T-cell (primary cell): ENCODE measurements at regions not wholly inside any gene's neighbourhood (a gene's known extent, or its start where the extent isn't known, plus 50 kb on each side); places are given as distances from the start of the nearest gene placed in this dataset.

Source experiments
- ATAC-seq, 4 experiments: fragments of 200-7000 bp in 3 of 4; fragments of 150-1000 bp in 1 of 4; cut with Tn5 transposase; replicated peaks in 1 of 4; 1 replicate in 3 of 4; 2 replicates in 1 of 4; pipeline ENCODE4 v1.10.0; 2021; ENCODE audit warnings: moderate library complexity in 3 of 4, mild to moderate bottlenecking in 2 of 4, moderate number of reproducible peaks in 1 of 4
- CTCF ChIA-PET, 2 donors: fragments of 300-600 bp; sonication (Branson Sonifier 250); formaldehyde crosslinking; loops; one replicate each; lab custom pipeline; 2022; ENCODE audit warnings: antibody characterized with exemption in 2 of 2; lab: Charles Lee
- POLR2A ChIA-PET, 2 donors: fragments of 300-600 bp; sonication (Branson Sonifier 250); formaldehyde crosslinking; loops; one replicate each; lab custom pipeline; 2022; ENCODE audit warnings: antibody characterized with exemption in 2 of 2; lab: Charles Lee
- DNase-seq, 35 experiments: peaks; one replicate each; pipeline versions ENCODE4 v3.0.0 to v3.0.0-alpha.2; 2013 to 2023
- H3K27ac ChIP-seq: one replicate; pipeline ENCODE4 v1.5.1; 2013; ENCODE audit warnings: low read length
- H3K27me3 ChIP-seq, 2 experiments: replicated peaks in 1 of 2; 1 replicate in 1 of 2; 2 replicates in 1 of 2; pipeline versions ENCODE4 v1.6.1 to v1.7.0; 2013; ENCODE audit warnings: low read length in 1 of 2, mixed read lengths in 1 of 2; ENCODE audit not compliant: control insufficient read depth in 2 of 2, insufficient read depth in 2 of 2; ENCODE audit errors: extremely low read depth in 1 of 2
- H3K36me3 ChIP-seq, 2 donors: 1 replicate in 1 of 2; 2 replicates in 1 of 2; pipeline versions ENCODE4 v1.6.1 to v1.7.0; 2013; ENCODE audit warnings: low read length in 1 of 2; ENCODE audit not compliant: control insufficient read depth in 2 of 2, insufficient read depth in 1 of 2; ENCODE audit errors: extremely low read depth in 1 of 2
- H3K4me1 ChIP-seq, 2 experiments: 1 replicate in 1 of 2; 2 replicates in 1 of 2; pipeline versions ENCODE4 v1.6.1 to v1.7.0; 2013; ENCODE audit warnings: low read length in 2 of 2, mixed read lengths in 1 of 2; ENCODE audit not compliant: insufficient read depth in 2 of 2, control insufficient read depth in 1 of 2; ENCODE audit errors: extremely low read depth in 1 of 2
- H3K4me3 ChIP-seq, 2 donors: 1 replicate in 1 of 2; 2 replicates in 1 of 2; pipeline versions ENCODE4 v1.5.1 to v1.7.0; 2013; ENCODE audit warnings: mild to moderate bottlenecking in 2 of 2, low read length in 1 of 2, moderate library complexity in 1 of 2; ENCODE audit not compliant: control insufficient read depth in 1 of 2; ENCODE audit errors: extremely low read depth in 1 of 2
- H3K9me3 ChIP-seq: 2 replicates; pipeline ENCODE4 v1.7.0; 2013
- H3K27ac Mint-ChIP-seq, 2 donors: one replicate each; pipeline ENCODE4 v1.8.0; 2020 to 2021; ENCODE audit warnings: mild to moderate bottlenecking in 2 of 2, mixed read lengths in 2 of 2
- H3K27me3 Mint-ChIP-seq, 2 donors: one replicate each; pipeline ENCODE4 v1.8.0; 2021 to 2022; ENCODE audit warnings: mixed read lengths in 2 of 2
- H3K36me3 Mint-ChIP-seq: one replicate; pipeline ENCODE4 v1.8.0; 2021; ENCODE audit warnings: mixed read lengths
- H3K4me1 Mint-ChIP-seq, 3 donors: one replicate each; pipeline ENCODE4 v1.8.0; 2020 to 2022; ENCODE audit warnings: mixed read lengths in 3 of 3, mild to moderate bottlenecking in 1 of 3
- H3K4me3 Mint-ChIP-seq, 3 donors: one replicate each; pipeline ENCODE4 v1.8.0; 2020 to 2022; ENCODE audit warnings: mild to moderate bottlenecking in 3 of 3, mixed read lengths in 3 of 3, moderate library complexity in 3 of 3
- H3K9me3 Mint-ChIP-seq, 3 donors: one replicate each; pipeline ENCODE4 v1.8.0; 2020 to 2022; ENCODE audit warnings: mixed read lengths in 3 of 3
- WGBS: methylation state at CpG from one replicate; pipeline ENCODE4 v1.1.5; 2013; ENCODE audit warnings: missing lambda C conversion rate; ENCODE audit not compliant: insufficient coverage; 5-methylcytosine and 5-hydroxymethylcytosine counted together

DNA sequence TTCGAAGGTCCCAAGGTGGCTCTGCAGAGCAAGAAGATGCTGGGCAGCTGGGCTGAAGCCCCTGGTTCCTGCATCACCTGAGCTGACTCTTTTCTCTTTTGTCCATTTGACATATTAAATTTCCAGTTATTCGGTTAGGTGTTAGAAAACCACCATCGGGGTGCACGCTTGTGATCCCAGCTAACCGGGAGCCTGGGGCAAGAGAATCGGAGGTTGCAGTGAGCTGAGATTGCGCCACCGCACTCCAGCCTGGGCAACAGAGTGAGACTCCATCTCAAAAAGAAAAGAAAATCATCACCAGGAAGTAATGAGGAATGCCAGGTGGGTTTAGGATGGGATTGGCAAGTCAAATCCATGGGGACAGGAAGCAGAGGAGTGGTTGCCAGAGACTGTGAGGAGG is 76.3 kb upstream of the ZC3H12A start:
- POLR2A ChIA-PET = no interaction called here
- Histone ChIP-seq H3K4me1 (no peaks in the 10 kb centered on the region), H3K27me3 (peaks cover 0 to 30% of the 10 kb centered on the region in 2 experiments), H3K9me3 (no peaks in the 10 kb centered on the region), H3K4me3 (no peak overlapping the region), H3K27ac (no peak overlapping the region), H3K36me3 (no peaks in the 10 kb centered on the region)
- WGBS = 87% methylated on average over 3 of the region's 8 CpGs
- peaks cover 33 to 35% of the 10 kb centered on the region in 2 donors for H3K27me3 Mint-ChIP-seq
- H3K36me3 Mint-ChIP-seq = no peaks in the 10 kb centered on the region
- H3K9me3 Mint-ChIP-seq = no peaks in the 10 kb centered on the region
- H3K4me1 Mint-ChIP-seq = no peaks in the 10 kb centered on the region
- CTCF ChIA-PET = no interaction called here
- ATAC-seq = no peak
- no peak overlapping the region for H3K4me3 Mint-ChIP-seq
- no peak for DNase-seq
- H3K27ac Mint-ChIP-seq = no peak overlapping the region

DNA sequence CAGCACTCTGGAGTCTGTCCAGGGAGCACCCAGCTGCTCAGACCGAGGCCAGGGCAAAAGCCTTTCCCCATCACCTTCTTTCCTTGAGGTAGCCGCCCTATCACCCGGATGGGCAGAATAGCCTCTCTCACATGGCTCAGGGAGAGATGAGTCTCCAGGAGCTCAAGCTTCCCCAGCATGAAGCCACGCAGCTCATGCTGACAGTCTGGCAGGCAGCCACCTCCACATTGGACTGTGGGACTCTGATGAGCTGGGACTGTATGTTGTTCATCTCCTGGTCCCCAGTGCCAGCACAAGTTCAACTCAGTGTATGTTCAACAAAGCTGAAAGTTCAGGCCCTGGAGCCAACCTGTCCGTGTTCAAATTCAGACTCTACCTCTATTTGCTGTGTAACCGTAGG is 75.2 kb upstream of the ZC3H12A start:
- Mint-ChIP-seq H3K27ac (no peak overlapping the region), H3K4me1 (no peaks in the 10 kb centered on the region), H3K4me3 (no peak overlapping the region), H3K9me3 (no peaks in the 10 kb centered on the region), H3K27me3 (peaks cover 26 to 27% of the 10 kb centered on the region in 2 donors), H3K36me3 (no peaks in the 10 kb centered on the region)
- Histone ChIP-seq H3K36me3 (no peaks in the 10 kb centered on the region), H3K4me1 (no peaks in the 10 kb centered on the region), H3K27me3 (peaks cover 0 to 24% of the 10 kb centered on the region in 2 experiments), H3K27ac (no peak overlapping the region), H3K4me3 (no peak overlapping the region), H3K9me3 (no peaks in the 10 kb centered on the region)
- CTCF ChIA-PET = no interaction called here
- POLR2A ChIA-PET = interaction anchor here in 1 of 2 donors (0.6 kb wide), 1 partner anchor 1411 kb away, joined by 9 read pairs; no protein-coding TSS in a partner anchor
- 73% methylated on average over 2 of the region's 6 CpGs for WGBS
- DNase-seq (no peak), ATAC-seq (no peak)

DNA sequence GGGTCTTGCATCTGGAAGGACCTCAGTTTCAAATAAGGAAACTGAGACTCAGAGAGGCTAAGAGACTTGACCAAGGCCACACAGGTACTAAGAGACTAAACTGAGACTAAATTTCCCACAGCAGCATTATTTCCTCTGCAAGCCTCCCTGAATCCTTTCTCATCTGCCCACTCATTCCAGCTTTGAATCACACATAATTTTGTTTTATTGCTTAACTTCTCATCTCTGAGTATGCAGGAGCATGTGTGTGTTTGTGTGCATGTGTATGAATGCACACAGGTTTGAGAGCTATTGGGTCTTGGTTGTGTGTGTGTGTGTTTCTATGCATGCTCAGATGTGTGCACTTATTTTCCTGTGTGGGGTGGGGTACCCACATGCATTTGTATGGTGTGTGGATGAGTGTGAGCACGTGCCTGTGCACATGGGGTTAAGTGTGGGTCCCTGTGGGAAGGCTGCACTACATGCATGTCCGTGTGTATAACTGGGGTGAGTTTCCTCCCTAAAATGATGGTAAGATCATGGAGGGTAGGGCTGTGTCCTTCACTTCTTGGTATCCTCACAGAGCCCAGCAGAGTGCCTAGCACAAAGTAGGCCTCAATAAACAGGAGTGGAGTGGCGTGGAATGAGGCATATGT is 74.4 kb upstream of the ZC3H12A start:
- Mint-ChIP-seq H3K36me3 (no peaks in the 10 kb centered on the region), H3K9me3 (no peaks in the 10 kb centered on the region), H3K4me1 (no peaks in the 10 kb centered on the region), H3K27me3 (peaks cover 24 to 25% of the 10 kb centered on the region in 2 donors), H3K27ac (no peak overlapping the region), H3K4me3 (no peak overlapping the region)
- H3K27ac ChIP-seq = no peak overlapping the region
- ChIA-PET POLR2A (interaction anchor here in 1 of 2 donors (0.6 kb wide), 1 partner anchor 1411 kb away, joined by 9 read pairs; no protein-coding TSS in a partner anchor), CTCF (no interaction called here)
- H3K36me3 ChIP-seq = no peaks in the 10 kb centered on the region
- H3K4me1 ChIP-seq = no peaks in the 10 kb centered on the region
- 41% methylated on average over 3 of the region's 3 CpGs for WGBS
- H3K27me3 ChIP-seq = peaks cover 0 to 18% of the 10 kb centered on the region in 2 experiments
- H3K4me3 ChIP-seq = no peak overlapping the region
- no peak for DNase-seq
- H3K9me3 ChIP-seq = no peaks in the 10 kb centered on the region
- no peak for ATAC-seq

DNA sequence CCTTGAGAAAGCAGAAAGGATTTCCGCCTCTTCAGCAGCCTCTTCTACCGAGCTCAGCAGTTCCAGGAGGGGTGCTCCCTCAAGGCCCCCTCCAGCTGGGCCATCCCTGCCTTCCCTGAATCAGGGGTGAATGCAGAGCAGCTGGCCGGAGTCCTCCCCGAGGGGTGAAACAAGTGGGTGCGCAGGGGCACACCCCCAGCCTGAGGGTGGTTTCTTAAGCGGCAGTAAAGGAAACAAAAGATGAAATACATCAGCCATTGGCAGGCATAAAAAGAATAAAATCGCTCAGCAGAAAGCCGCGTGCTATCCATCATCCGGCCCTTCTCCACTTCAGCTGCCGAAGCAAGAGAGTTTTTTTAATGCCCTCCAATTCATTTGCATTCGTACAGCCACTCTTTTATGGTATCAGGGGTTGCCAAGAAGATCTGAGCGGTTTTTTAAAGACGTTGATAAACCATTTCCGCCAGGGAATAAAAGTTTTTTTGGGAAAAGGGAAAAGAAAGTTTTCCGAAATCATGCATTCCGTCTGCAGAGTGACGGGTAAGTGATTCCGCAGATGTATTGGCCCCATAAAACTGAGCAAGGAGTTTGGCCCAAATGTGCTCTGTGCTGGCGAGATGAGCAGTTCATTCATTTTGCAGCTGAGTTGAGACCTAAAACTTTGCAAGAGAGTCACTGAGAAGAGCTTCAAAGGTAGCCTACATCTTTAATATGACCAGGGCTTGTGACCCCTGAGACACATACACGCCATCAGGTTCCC is 73.7 kb upstream of the ZC3H12A start:
- ChIA-PET CTCF (no interaction called here), POLR2A (no interaction called here)
- Histone ChIP-seq H3K4me1 (no peaks in the 10 kb centered on the region), H3K4me3 (no peak overlapping the region), H3K27ac (no peak overlapping the region), H3K27me3 (peaks cover 0 to 12% of the 10 kb centered on the region in 2 experiments), H3K36me3 (no peaks in the 10 kb centered on the region), H3K9me3 (no peaks in the 10 kb centered on the region)
- no peaks in the 10 kb centered on the region for H3K36me3 Mint-ChIP-seq
- no peak overlapping the region for H3K4me3 Mint-ChIP-seq
- DNase-seq (no peak), ATAC-seq (no peak)
- H3K9me3 Mint-ChIP-seq = no peaks in the 10 kb centered on the region
- no peaks in the 10 kb centered on the region for H3K4me1 Mint-ChIP-seq
- peaks cover 24 to 25% of the 10 kb centered on the region in 2 donors for H3K27me3 Mint-ChIP-seq
- no peak overlapping the region for H3K27ac Mint-ChIP-seq
- 77% methylated on average over 15 of the region's 21 CpGs for WGBS

DNA sequence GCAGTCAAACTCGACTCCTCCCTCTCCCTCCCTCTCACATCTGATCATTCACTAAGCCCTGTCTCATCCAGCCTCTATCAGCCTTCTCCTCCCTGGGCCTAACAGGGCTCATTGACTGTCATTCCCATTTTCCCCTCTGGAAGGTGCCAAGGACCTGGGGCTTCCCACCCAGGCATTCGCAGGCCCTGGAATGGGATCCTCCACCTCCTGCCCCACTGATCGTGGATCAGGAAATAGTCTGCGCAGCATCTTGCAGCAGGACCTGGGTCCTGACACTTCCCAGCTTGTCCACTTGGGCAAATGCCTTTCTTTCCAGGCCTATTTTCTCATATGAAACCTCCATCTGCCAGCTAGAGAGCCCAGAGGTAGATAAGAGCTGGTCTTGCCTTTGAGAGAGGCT is 71.2 kb upstream of the ZC3H12A start:
- POLR2A ChIA-PET = no interaction called here
- Mint-ChIP-seq H3K27ac (no peak overlapping the region), H3K4me1 (no peaks in the 10 kb centered on the region), H3K27me3 (peaks cover 6 to 12% of the 10 kb centered on the region in 2 donors), H3K36me3 (no peaks in the 10 kb centered on the region), H3K4me3 (no peak overlapping the region), H3K9me3 (no peaks in the 10 kb centered on the region)
- no peak overlapping the region for H3K4me3 ChIP-seq
- WGBS = 81% methylated on average over 4 of the region's 4 CpGs
- no peaks in the 10 kb centered on the region for H3K4me1 ChIP-seq
- DNase-seq (no peak), ATAC-seq (no peak)
- no peak overlapping the region for H3K27ac ChIP-seq
- no peaks in the 10 kb centered on the region for H3K36me3 ChIP-seq
- H3K27me3 ChIP-seq = peaks cover 0 to 8% of the 10 kb centered on the region in 2 experiments
- H3K9me3 ChIP-seq = no peaks in the 10 kb centered on the region
- CTCF ChIA-PET = no interaction called here

DNA sequence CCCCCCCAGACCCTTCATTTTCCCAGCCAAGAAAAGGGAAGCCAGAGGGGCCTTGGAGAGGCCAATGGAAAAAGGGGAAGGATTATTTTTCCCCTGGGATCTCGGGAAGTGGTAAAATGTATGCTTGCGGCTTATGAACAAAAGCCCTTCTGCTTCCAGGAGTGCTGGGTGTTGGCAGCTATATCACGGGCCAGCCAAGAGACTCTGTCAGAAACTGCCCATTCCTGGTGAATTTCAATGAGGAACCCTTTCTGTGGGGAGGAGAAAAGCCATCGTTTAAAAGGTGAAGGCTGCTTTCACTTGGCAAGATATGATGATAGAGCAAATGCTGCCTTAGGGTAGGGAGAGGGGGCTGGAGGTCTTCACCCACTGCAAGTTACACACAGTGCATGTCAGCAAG is 69.7 kb upstream of the ZC3H12A start:
- Histone ChIP-seq H3K4me1 (no peaks in the 10 kb centered on the region), H3K27me3 (peaks cover 0 to 8% of the 10 kb centered on the region in 2 experiments), H3K27ac (no peak overlapping the region), H3K36me3 (no peaks in the 10 kb centered on the region), H3K4me3 (no peak overlapping the region), H3K9me3 (no peaks in the 10 kb centered on the region)
- ChIA-PET POLR2A (no interaction called here), CTCF (no interaction called here)
- WGBS = 67% methylated on average over 4 of the region's 4 CpGs
- H3K27me3 Mint-ChIP-seq = peaks cover 7 to 15% of the 10 kb centered on the region in 2 donors
- no peak overlapping the region for H3K27ac Mint-ChIP-seq
- H3K9me3 Mint-ChIP-seq = no peaks in the 10 kb centered on the region
- no peak for ATAC-seq
- no peaks in the 10 kb centered on the region for H3K36me3 Mint-ChIP-seq
- DNase-seq = no peak
- H3K4me3 Mint-ChIP-seq = no peak overlapping the region
- H3K4me1 Mint-ChIP-seq = no peaks in the 10 kb centered on the region
